ENCODE measurements at regions not wholly inside any gene's neighbourhood (a gene's known extent, or its start where the extent isn't known, plus 50 kb on each side); places are given as distances from the start of the nearest gene placed in this dataset.
"Not testable (repeated sequence)": the region's sequence is repeated elsewhere in the genome, so short reads cannot be mapped to it uniquely, and the experiment has no call there.

GRCh38 chr4:1524761-1525160 is 118.5 kb upstream of the NKX1-1 start:
- no peak for DNase-seq (ENCODE audit: low read depth)

GRCh38 chr4:1523907-1524636 is 117.8 kb upstream of the NKX1-1 start:
- no peak for DNase-seq (ENCODE audit: low read depth)

- DNase-seq (ENCODE audit: low read depth): no peak
These were observed 117.3 kb upstream of the NKX1-1 start for GRCh38 chr4:1523506-1523905.

- no peak for DNase-seq (ENCODE audit: low read depth)
These were observed 116.8 kb upstream of the NKX1-1 start for GRCh38 chr4:1523033-1523432.

- DNase-seq (ENCODE audit: low read depth): no peak
These were observed 116.4 kb upstream of the NKX1-1 start for GRCh38 chr4:1522606-1523005.

- DNase-seq (ENCODE audit: low read depth): no peak
These were observed 115.6 kb upstream of the NKX1-1 start for GRCh38 chr4:1521821-1522361.

- DNase-seq (ENCODE audit: low read depth): not testable (repeated sequence)
These were observed 114.7 kb upstream of the NKX1-1 start for GRCh38 chr4:1520795-1521576.

GRCh38 chr4:1519787-1520661 is 113.8 kb upstream of the NKX1-1 start:
- no peak for DNase-seq (ENCODE audit: low read depth)

- DNase-seq (ENCODE audit: low read depth): no peak
These were observed 112.9 kb upstream of the NKX1-1 start for GRCh38 chr4:1518997-1519700.

GRCh38 chr4:1517592-1518411 is 111.6 kb upstream of the NKX1-1 start:
- DNase-seq (ENCODE audit: low read depth): no peak

- no peak for DNase-seq (ENCODE audit: low read depth)
These were observed 110.7 kb upstream of the NKX1-1 start for GRCh38 chr4:1516881-1517480.

- DNase-seq (ENCODE audit: low read depth): no peak
These were observed 110.0 kb upstream of the NKX1-1 start for GRCh38 chr4:1516261-1516660.

GRCh38 chr4:1515763-1516162 is 109.5 kb upstream of the NKX1-1 start:
- no peak for DNase-seq (ENCODE audit: low read depth)

GRCh38 chr4:1515156-1515555 is 108.9 kb upstream of the NKX1-1 start:
- DNase-seq (ENCODE audit: low read depth): no peak

GRCh38 chr4:1514612-1515011 is 108.4 kb upstream of the NKX1-1 start:
- DNase-seq (ENCODE audit: low read depth): no peak

- DNase-seq (ENCODE audit: low read depth): no peak
These were observed 107.8 kb upstream of the NKX1-1 start for GRCh38 chr4:1513936-1514483.

- peak; percentile 14 for DNase-seq (ENCODE audit: low read depth)
These were observed 106.8 kb upstream of the NKX1-1 start for GRCh38 chr4:1512738-1513660.

- no peak for DNase-seq (ENCODE audit: low read depth)
These were observed 106.0 kb upstream of the NKX1-1 start for GRCh38 chr4:1512051-1512737.

Measured in activated gamma-delta T cell treated with anti-CD3 and anti-CD28 coated beads, Interleukin-2, amount 50 U/mL, for 16 hours (primary cell).